Breast epithelium (tissue), 4 donors: ENCODE measurements at regions not wholly inside any gene's neighbourhood (a gene's known extent, or its start where the extent isn't known, plus 50 kb on each side); places are given as distances from the start of the nearest gene placed in this dataset.

ENCODE experiments used
- DNase-seq, 2 donors: peaks; one replicate each; pipeline ENCODE4 v3.0.0-alpha.2; 2019; ENCODE audit warnings: low spot score in 2 of 2
- H3K27ac ChIP-seq, 2 donors: fragments of 200-600 bp; sonication (generic) in 1 of 2; one replicate each; pipeline ENCODE4 v1.5.1; 2016 to 2019; ENCODE audit warnings: mild to moderate bottlenecking in 1 of 2
- H3K27me3 ChIP-seq, 2 donors: fragments of 200-600 bp; sonication (generic) in 1 of 2; one replicate each; pipeline versions ENCODE4 v1.5.1 to v1.6.0; 2017 to 2019; ENCODE audit warnings: control low read depth in 1 of 2, mild to moderate bottlenecking in 1 of 2
- H3K36me3 ChIP-seq: fragments of 200-600 bp; one replicate; pipeline ENCODE4 v1.5.1; 2019
- H3K4me1 ChIP-seq, 2 donors: fragments of 200-600 bp; sonication (generic); one replicate each; pipeline ENCODE4 v1.5.1; 2016 to 2019; ENCODE audit warnings: control low read depth in 1 of 2
- H3K4me3 ChIP-seq, 3 donors: fragments of 200-600 bp; sonication (generic); 1 replicate in 2 of 3; 2 replicates in 1 of 3; pipeline ENCODE4 v1.5.1; 2016 to 2019; ENCODE audit warnings: mild to moderate bottlenecking in 3 of 3, moderate library complexity in 2 of 3
- H3K9me3 ChIP-seq, 2 donors: fragments of 200-600 bp; sonication (generic) in 1 of 2; one replicate each; pipeline ENCODE4 v1.5.1; 2016 to 2019; ENCODE audit warnings: control low read depth in 1 of 2
- POLR2A ChIP-seq: fragments of 450-650 bp; IDR thresholded peaks from one replicate; pipeline ENCODE4 v1.6.1; 2016; ENCODE audit warnings: antibody characterized with exemption, mild to moderate bottlenecking, moderate library complexity
- POLR2AphosphoS5 ChIP-seq, 3 donors: sonication (generic); formaldehyde crosslinking; IDR thresholded peaks; one replicate each; pipeline ENCODE4 v1.6.1; 2017; ENCODE audit warnings: antibody characterized with exemption in 3 of 3
- intact Hi-C: fragments of 100-400 bp; cut with DNase I; formaldehyde crosslinking; loops from one replicate; pipeline ENCODE4 v1.15.1; 2023; ENCODE audit warnings: low total_unique reads
- TF ChIP-seq, protein P1 (sequence below), 3 donors: fragments of 450-650 bp; IDR thresholded peaks; one replicate each; pipeline ENCODE4 v1.5.1; 2016 to 2017; ENCODE audit warnings: antibody characterized with exemption in 3 of 3, mild to moderate bottlenecking in 3 of 3, moderate library complexity in 3 of 3

DNA sequence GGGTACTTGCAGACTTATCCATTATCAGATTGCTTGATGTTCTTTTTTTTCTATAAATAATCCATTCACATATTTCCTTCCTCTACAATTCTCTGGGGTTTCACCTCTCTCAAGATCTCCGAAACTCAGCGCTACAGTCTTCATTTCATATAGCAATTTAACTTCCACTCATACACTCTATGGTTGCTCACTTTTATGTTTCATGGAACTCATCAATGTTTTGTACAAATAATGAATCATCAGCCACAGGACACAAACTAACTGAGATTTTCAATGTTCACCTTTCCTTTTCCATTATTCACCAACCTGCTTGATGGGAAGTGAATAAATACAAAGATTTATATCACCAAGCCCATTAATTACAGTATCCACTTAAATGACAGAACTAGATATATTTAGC is 534.7 kb downstream of the LRFN5 start:
- H3K36me3 ChIP-seq: no peaks in the 10 kb centered on the region
- TF ChIP-seq, protein P1, sequence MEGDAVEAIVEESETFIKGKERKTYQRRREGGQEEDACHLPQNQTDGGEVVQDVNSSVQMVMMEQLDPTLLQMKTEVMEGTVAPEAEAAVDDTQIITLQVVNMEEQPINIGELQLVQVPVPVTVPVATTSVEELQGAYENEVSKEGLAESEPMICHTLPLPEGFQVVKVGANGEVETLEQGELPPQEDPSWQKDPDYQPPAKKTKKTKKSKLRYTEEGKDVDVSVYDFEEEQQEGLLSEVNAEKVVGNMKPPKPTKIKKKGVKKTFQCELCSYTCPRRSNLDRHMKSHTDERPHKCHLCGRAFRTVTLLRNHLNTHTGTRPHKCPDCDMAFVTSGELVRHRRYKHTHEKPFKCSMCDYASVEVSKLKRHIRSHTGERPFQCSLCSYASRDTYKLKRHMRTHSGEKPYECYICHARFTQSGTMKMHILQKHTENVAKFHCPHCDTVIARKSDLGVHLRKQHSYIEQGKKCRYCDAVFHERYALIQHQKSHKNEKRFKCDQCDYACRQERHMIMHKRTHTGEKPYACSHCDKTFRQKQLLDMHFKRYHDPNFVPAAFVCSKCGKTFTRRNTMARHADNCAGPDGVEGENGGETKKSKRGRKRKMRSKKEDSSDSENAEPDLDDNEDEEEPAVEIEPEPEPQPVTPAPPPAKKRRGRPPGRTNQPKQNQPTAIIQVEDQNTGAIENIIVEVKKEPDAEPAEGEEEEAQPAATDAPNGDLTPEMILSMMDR (IDR thresholded peaks at IDR 0.05): no peak
- no peak for TF ChIP-seq POLR2A
- no peak for TF ChIP-seq POLR2AphosphoS5 (IDR thresholded peaks at IDR 0.05)
- no peaks in the 10 kb centered on the region for H3K4me1 ChIP-seq
- H3K9me3 ChIP-seq: no peaks in the 10 kb centered on the region
- no peak for DNase-seq
- intact Hi-C loops: no loop called here
- no peaks in the 10 kb centered on the region for H3K27me3 ChIP-seq
- no peak overlapping the region for H3K4me3 ChIP-seq
- no peak overlapping the region for H3K27ac ChIP-seq

- Histone ChIP-seq H3K4me1 (no peaks in the 10 kb centered on the region), H3K4me3 (no peak overlapping the region), H3K27me3 (no peaks in the 10 kb centered on the region), H3K9me3 (no peaks in the 10 kb centered on the region), H3K27ac (no peak overlapping the region), H3K36me3 (no peaks in the 10 kb centered on the region)
- no peak for TF ChIP-seq POLR2AphosphoS5 (IDR thresholded peaks at IDR 0.05)
- TF ChIP-seq, protein P1 (IDR thresholded peaks at IDR 0.05): no peak
- TF ChIP-seq POLR2A: no peak
- DNase-seq: no peak
- intact Hi-C loops: no loop called here
These were observed 534.2 kb downstream of the LRFN5 start for GRCh38 chr14:42140831-42141279.

- intact Hi-C loops: no loop called here
- Histone ChIP-seq H3K36me3 (no peaks in the 10 kb centered on the region), H3K27ac (no peak overlapping the region), H3K27me3 (no peaks in the 10 kb centered on the region), H3K9me3 (no peaks in the 10 kb centered on the region), H3K4me3 (no peak overlapping the region), H3K4me1 (no peaks in the 10 kb centered on the region)
- TF ChIP-seq POLR2A (no peak), POLR2AphosphoS5 (IDR thresholded peaks at IDR 0.05) (no peak)
- TF ChIP-seq, protein P1 (IDR thresholded peaks at IDR 0.05): no peak
- no peak for DNase-seq
These were observed 533.3 kb downstream of the LRFN5 start for GRCh38 chr14:42140001-42140400.

GRCh38 chr14:42138406-42138805 is 531.7 kb downstream of the LRFN5 start:
- no peak overlapping the region for H3K27ac ChIP-seq
- no peaks in the 10 kb centered on the region for H3K9me3 ChIP-seq
- TF ChIP-seq, protein P1 (IDR thresholded peaks at IDR 0.05): no peak
- TF ChIP-seq POLR2AphosphoS5 (IDR thresholded peaks at IDR 0.05): no peak
- TF ChIP-seq POLR2A: no peak
- no peaks in the 10 kb centered on the region for H3K36me3 ChIP-seq
- intact Hi-C loops: no loop called here
- H3K4me1 ChIP-seq: no peaks in the 10 kb centered on the region
- H3K4me3 ChIP-seq: no peak overlapping the region
- DNase-seq: no peak
- no peaks in the 10 kb centered on the region for H3K27me3 ChIP-seq

DNA sequence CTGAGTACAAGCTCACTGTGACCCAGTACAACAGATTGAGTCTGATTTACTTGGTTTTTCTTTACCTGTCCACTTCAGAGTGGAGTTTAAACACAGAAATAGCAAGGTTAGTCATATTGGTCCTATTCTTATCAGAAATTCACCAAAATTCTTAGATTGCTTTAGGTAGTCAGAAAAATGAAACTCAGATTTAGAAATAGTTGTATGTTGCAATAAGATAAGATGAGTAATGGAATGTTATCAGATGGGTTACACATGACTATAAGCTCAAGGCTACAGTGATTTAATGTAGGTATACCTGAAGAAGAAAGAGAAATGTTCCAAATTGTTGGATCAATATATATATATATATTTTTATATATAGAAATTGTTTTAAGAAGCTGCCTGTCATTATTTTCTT is 524.1 kb downstream of the LRFN5 start:
- Histone ChIP-seq H3K4me1 (no peaks in the 10 kb centered on the region), H3K27ac (no peak overlapping the region), H3K4me3 (no peak overlapping the region), H3K9me3 (no peaks in the 10 kb centered on the region), H3K36me3 (no peaks in the 10 kb centered on the region), H3K27me3 (no peaks in the 10 kb centered on the region)
- DNase-seq: no peak
- no peak for TF ChIP-seq POLR2A
- TF ChIP-seq, protein P1 (IDR thresholded peaks at IDR 0.05): no peak
- no peak for TF ChIP-seq POLR2AphosphoS5 (IDR thresholded peaks at IDR 0.05)
- intact Hi-C loops: no loop called here
